Effector memory CD8-positive, alpha-beta T cell (primary cell): ENCODE measurements at regions not wholly inside any gene's neighbourhood (a gene's known extent, or its start where the extent isn't known, plus 50 kb on each side); places are given as distances from the start of the nearest gene placed in this dataset.

Experiments used
- ATAC-seq: fragments of 150-1000 bp; cut with Tn5 transposase; replicated peaks from 2 replicates; pipeline ENCODE4 v1.10.0; 2021; ENCODE audit warnings: mild to moderate bottlenecking, moderate library complexity
- DNase-seq, 3 experiments: peaks; one replicate each; pipeline ENCODE4 v3.0.0; 2021
- H3K27ac Mint-ChIP-seq, 2 donors: one replicate each; pipeline ENCODE4 v1.8.0; 2022; ENCODE audit warnings: mild to moderate bottlenecking in 2 of 2, mixed read lengths in 2 of 2, moderate library complexity in 2 of 2
- H3K27me3 Mint-ChIP-seq, 2 donors: one replicate each; pipeline ENCODE4 v1.8.0; 2022; ENCODE audit warnings: mixed read lengths in 2 of 2
- H3K36me3 Mint-ChIP-seq: one replicate; pipeline ENCODE4 v1.8.0; 2022; ENCODE audit warnings: mild to moderate bottlenecking, moderate library complexity, mixed read lengths; ENCODE audit not compliant: insufficient read depth
- H3K4me1 Mint-ChIP-seq, 2 donors: one replicate each; pipeline ENCODE4 v1.8.0; 2022; ENCODE audit warnings: low read depth in 2 of 2, mixed read lengths in 2 of 2
- H3K4me3 Mint-ChIP-seq, 2 donors: one replicate each; pipeline ENCODE4 v1.8.0; 2022; ENCODE audit warnings: mild to moderate bottlenecking in 2 of 2, mixed read lengths in 2 of 2, moderate library complexity in 2 of 2
- H3K9me3 Mint-ChIP-seq, 2 donors: one replicate each; pipeline ENCODE4 v1.8.0; 2022; ENCODE audit warnings: mixed read lengths in 2 of 2

- no peak overlapping the region for H3K27ac Mint-ChIP-seq
- H3K4me3 Mint-ChIP-seq, result no peak overlapping the region
- H3K27me3 Mint-ChIP-seq, result peaks cover 40 to 63% of the 10 kb centered on the region in 2 donors
- DNase-seq (no peak), ATAC-seq (no peak)
- H3K4me1 Mint-ChIP-seq, result peaks cover 0 to 2% of the 10 kb centered on the region in 2 donors
- H3K36me3 Mint-ChIP-seq, result no peaks in the 10 kb centered on the region
- no peaks in the 10 kb centered on the region for H3K9me3 Mint-ChIP-seq
Measured at GRCh38 chr1:227445092-227445674, 118.2 kb upstream of the ZNF678 start.

DNA sequence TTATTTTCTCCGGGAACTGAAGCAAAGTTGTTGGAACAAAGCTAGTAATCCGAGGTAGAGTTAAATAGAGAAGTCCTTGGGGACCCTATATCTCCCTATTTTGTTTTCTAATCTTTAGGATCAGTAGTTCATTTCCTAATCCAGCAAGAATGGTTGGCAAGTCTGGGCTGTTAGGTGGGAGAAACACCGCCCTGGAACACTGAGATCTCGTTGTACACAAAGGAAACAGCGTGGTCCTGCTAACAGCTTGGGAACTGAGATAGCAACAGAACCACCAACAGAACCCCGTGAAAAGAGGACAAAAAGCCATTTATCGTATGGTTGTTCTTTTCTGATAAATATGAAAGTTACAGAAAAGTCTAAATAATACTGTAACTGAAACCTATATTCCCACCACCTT, 121.9 kb upstream of the CDC42BPA start:
- no peak for DNase-seq
- Mint-ChIP-seq H3K36me3 (no peaks in the 10 kb centered on the region), H3K4me1 (no peaks in the 10 kb centered on the region), H3K27ac (no peak overlapping the region), H3K4me3 (no peak overlapping the region), H3K27me3 (peaks cover 41 to 69% of the 10 kb centered on the region in 2 donors), H3K9me3 (no peaks in the 10 kb centered on the region)
- no peak for ATAC-seq

- H3K9me3 Mint-ChIP-seq, result no peaks in the 10 kb centered on the region
- no peaks in the 10 kb centered on the region for H3K4me1 Mint-ChIP-seq
- H3K36me3 Mint-ChIP-seq, result no peaks in the 10 kb centered on the region
- ATAC-seq (no peak), DNase-seq (no peak)
- H3K4me3 Mint-ChIP-seq, result no peak overlapping the region
- no peak overlapping the region for H3K27ac Mint-ChIP-seq
- H3K27me3 Mint-ChIP-seq, result peaks cover 59 to 80% of the 10 kb centered on the region in 2 donors
Measured at GRCh38 chr1:227437495-227438008, 119.3 kb upstream of the CDC42BPA start.

GRCh38 chr1:227434808-227435444, 116.6 kb upstream of the CDC42BPA start:
- H3K4me3 Mint-ChIP-seq, result no peak overlapping the region
- ATAC-seq (no peak), DNase-seq (no peak)
- no peaks in the 10 kb centered on the region for H3K36me3 Mint-ChIP-seq
- H3K27me3 Mint-ChIP-seq, result peaks cover 50 to 81% of the 10 kb centered on the region in 2 donors
- no peak overlapping the region for H3K27ac Mint-ChIP-seq
- no peaks in the 10 kb centered on the region for H3K4me1 Mint-ChIP-seq
- H3K9me3 Mint-ChIP-seq, result no peaks in the 10 kb centered on the region

DNA sequence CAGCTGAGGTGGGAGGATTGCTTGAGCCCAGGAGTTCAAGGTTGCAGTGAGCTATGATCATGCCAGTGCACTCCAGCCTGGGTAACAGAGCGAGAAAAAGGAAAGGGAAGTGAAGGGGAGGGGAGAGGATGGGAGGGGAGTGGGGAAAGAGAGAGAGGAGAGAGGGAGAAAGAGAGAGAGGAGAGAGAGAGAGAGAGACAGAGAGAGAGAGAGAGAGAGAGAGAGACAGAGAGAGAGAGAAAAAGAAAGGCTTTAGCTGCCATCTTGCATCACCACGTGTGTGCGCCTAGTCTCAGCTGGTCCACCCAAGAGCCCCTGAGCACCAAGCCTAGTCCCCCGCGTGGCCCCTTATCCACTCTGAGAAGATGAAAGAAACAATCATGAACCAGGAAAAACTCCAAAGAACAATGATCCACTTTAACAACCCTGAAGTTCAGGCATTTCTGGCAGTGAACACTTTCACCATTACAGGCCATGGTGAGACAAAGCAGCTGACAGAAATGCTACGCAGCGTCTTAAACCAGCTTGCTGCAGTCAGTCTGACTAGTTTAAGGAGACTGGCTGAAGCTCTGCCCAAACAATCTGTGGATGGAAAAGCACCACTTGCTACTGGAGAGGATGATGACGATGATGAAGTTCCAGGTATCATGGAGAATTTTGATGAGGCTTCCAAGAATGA, 115.5 kb upstream of the CDC42BPA start:
- DNase-seq (no peak), ATAC-seq (no peak)
- Mint-ChIP-seq H3K27me3 (peaks cover 53 to 82% of the 10 kb centered on the region in 2 donors), H3K27ac (no peak overlapping the region), H3K36me3 (no peaks in the 10 kb centered on the region), H3K4me3 (no peak overlapping the region), H3K9me3 (no peaks in the 10 kb centered on the region), H3K4me1 (no peaks in the 10 kb centered on the region)

DNA sequence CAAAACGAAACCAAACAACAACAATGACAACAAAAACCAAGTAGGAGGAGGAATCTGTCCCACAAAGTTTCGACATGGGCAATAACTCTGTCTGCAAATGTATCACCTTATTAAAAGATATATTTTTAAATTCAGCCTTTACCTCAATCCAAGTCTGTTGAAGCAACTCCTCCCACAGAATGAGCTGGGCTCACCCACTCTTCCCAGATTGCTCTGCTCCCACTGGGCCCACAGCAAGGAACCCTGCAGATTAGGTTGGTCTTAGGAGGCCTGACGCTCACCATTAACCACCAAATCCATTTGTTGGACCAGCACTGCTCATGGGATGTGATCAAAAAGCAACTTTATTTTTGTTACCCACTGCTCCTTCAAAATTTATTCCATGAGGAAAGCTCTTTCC, 114.7 kb upstream of the CDC42BPA start:
- H3K36me3 Mint-ChIP-seq, result no peaks in the 10 kb centered on the region
- H3K4me1 Mint-ChIP-seq, result no peaks in the 10 kb centered on the region
- H3K27me3 Mint-ChIP-seq, result peaks cover 44 to 75% of the 10 kb centered on the region in 2 donors
- no peak overlapping the region for H3K4me3 Mint-ChIP-seq
- H3K9me3 Mint-ChIP-seq, result no peaks in the 10 kb centered on the region
- H3K27ac Mint-ChIP-seq, result no peak overlapping the region
- ATAC-seq (no peak), DNase-seq (no peak)

DNA sequence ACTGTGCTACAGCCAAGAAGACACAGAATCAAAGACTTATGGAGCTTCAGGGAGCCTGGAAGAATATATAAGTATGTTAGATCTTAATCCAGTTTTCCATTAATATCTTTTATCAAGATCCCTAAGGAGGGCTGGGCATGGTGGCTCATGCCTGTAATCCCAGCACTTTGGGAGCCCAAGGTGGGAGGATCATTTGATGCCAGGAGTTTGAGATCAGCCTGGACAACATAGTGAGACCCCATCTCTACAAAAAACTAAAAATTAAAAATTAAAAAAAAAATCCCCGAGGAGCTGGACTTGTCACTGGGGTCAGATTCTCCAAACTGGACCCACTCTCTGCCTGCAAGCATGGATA, 113.9 kb upstream of the CDC42BPA start:
- Mint-ChIP-seq H3K4me1 (no peaks in the 10 kb centered on the region), H3K4me3 (no peak overlapping the region), H3K9me3 (no peaks in the 10 kb centered on the region), H3K36me3 (no peaks in the 10 kb centered on the region), H3K27ac (no peak overlapping the region), H3K27me3 (peaks cover 43 to 67% of the 10 kb centered on the region in 2 donors)
- ATAC-seq (no peak), DNase-seq (no peak)

GRCh38 chr1:227429447-227430359, 111.4 kb upstream of the CDC42BPA start:
- DNase-seq (no peak), ATAC-seq (no peak)
- peaks cover 32 to 57% of the 10 kb centered on the region in 2 donors for H3K27me3 Mint-ChIP-seq
- H3K9me3 Mint-ChIP-seq, result no peaks in the 10 kb centered on the region
- no peaks in the 10 kb centered on the region for H3K4me1 Mint-ChIP-seq
- H3K36me3 Mint-ChIP-seq, result no peaks in the 10 kb centered on the region
- H3K27ac Mint-ChIP-seq, result no peak overlapping the region
- H3K4me3 Mint-ChIP-seq, result no peak overlapping the region

- no peak overlapping the region for H3K27ac Mint-ChIP-seq
- peaks cover 32 to 61% of the 10 kb centered on the region in 2 donors for H3K27me3 Mint-ChIP-seq
- no peaks in the 10 kb centered on the region for H3K36me3 Mint-ChIP-seq
- H3K4me3 Mint-ChIP-seq, result no peak overlapping the region
- H3K9me3 Mint-ChIP-seq, result no peaks in the 10 kb centered on the region
- H3K4me1 Mint-ChIP-seq, result no peaks in the 10 kb centered on the region
- no peak for DNase-seq
- ATAC-seq, result no peak
Measured at GRCh38 chr1:227428803-227429202, 110.5 kb upstream of the CDC42BPA start.

DNA sequence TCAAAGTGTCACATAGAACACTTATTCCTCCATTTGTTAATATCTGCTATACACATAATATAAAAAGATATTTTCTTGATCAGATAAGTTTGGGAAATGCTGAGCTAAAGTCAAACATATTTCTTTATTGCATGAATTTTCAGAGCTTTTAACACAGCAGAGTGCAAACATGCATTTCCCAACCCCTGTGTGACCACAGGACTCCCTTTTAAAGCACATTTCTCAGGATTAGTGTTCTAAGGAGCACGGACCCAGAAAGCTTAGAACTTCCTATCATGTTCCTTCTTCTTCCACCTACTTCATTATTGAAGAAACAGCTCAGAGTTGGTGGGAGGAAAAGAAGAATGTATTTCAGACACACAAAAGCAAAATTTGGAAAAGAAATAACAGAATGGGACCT, 109.1 kb upstream of the CDC42BPA start:
- DNase-seq (no peak), ATAC-seq (no peak)
- no peaks in the 10 kb centered on the region for H3K36me3 Mint-ChIP-seq
- no peak overlapping the region for H3K4me3 Mint-ChIP-seq
- H3K4me1 Mint-ChIP-seq, result no peaks in the 10 kb centered on the region
- H3K9me3 Mint-ChIP-seq, result no peaks in the 10 kb centered on the region
- no peak overlapping the region for H3K27ac Mint-ChIP-seq
- peaks cover 38 to 56% of the 10 kb centered on the region in 2 donors for H3K27me3 Mint-ChIP-seq

GRCh38 chr1:227424953-227425352, 106.7 kb upstream of the CDC42BPA start:
- no peaks in the 10 kb centered on the region for H3K4me1 Mint-ChIP-seq

DNA sequence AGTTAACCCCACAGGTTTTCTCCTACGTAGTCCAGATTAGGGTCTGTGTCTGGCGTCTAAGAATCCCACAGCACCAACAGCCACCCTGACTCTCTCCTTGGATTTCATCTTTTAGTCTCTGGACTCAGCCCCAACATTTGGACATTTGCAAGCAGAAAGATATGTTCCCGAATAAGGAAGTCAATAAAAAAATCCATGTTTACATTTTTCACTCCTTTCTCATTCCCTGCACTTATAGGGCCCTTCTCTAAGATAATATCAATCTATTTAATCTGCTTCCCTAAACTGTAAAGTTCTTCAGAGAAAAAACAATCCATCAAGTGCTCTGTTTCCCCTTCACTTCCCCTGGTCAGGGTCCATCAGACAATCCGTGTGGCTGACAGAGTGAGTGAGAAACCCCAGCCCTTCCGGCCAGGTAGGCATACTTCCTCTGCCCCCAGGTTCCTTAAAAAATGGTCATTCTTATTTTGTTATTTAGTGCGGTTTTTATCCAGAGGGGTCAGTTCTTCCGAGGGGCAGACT, 105.9 kb upstream of the CDC42BPA start:
- Mint-ChIP-seq H3K4me1 (no peaks in the 10 kb centered on the region), H3K4me3 (no peak overlapping the region), H3K36me3 (no peaks in the 10 kb centered on the region), H3K9me3 (no peaks in the 10 kb centered on the region), H3K27ac (no peak overlapping the region), H3K27me3 (peaks cover 39 to 56% of the 10 kb centered on the region in 2 donors)
- ATAC-seq (no peak), DNase-seq (no peak)

More at GRCh38 chr1:227424953-227425352, 106.7 kb upstream of the CDC42BPA start:
- ATAC-seq (no peak), DNase-seq (no peak)
- Mint-ChIP-seq H3K36me3 (no peaks in the 10 kb centered on the region), H3K9me3 (no peaks in the 10 kb centered on the region), H3K4me3 (no peak overlapping the region), H3K27ac (no peak overlapping the region), H3K27me3 (peaks cover 45 to 56% of the 10 kb centered on the region in 2 donors)

DNA sequence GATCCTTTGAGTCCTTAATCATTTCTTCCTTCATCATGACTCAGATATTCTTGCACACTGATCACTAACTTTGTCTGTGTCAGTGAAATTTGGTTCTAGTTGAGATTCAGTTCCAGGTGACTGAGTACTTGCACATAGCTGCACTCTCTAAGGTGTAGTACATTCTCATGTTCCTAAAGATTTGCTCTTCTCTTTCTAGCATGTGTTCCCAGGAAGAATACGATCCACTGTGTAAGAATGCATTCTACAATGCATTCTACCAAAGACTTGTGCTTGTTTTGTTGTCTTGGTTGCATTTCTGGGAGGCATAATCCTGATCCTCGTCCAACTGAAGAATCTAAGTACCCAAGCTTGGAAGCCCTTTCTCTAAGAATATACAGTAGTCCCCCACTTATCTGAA, 104.3 kb upstream of the CDC42BPA start:
- peaks cover 38 to 55% of the 10 kb centered on the region in 2 donors for H3K27me3 Mint-ChIP-seq
- H3K4me3 Mint-ChIP-seq, result no peak overlapping the region
- DNase-seq (no peak), ATAC-seq (no peak)
- no peak overlapping the region for H3K27ac Mint-ChIP-seq
- H3K4me1 Mint-ChIP-seq, result no peaks in the 10 kb centered on the region
- no peaks in the 10 kb centered on the region for H3K9me3 Mint-ChIP-seq
- no peaks in the 10 kb centered on the region for H3K36me3 Mint-ChIP-seq
